K562 (cell line): ENCODE measurements at regions not wholly inside any gene's neighbourhood (a gene's known extent, or its start where the extent isn't known, plus 50 kb on each side); places are given as distances from the start of the nearest gene placed in this dataset.
A peak's percentile ranks its signal among the peaks of the same experiment; 100 is the strongest.

Experiments used
- ATAC-seq: fragments of 200-7000 bp; cut with Tn5 transposase; 3 replicates; pipeline ENCODE4 v1.9.1; 2020; ENCODE audit warnings: moderate library complexity
- BruUV-seq: library from RNA; stranded (reverse); fragments of 400-500 nt; replicated peaks from 2 replicates; lab custom pipeline; 2021; lab: Mats Ljungman, UMichigan
- CTCF ChIA-PET: fragments of 300-600 bp; formaldehyde crosslinking; extraction: SDS; loops from one replicate; lab custom pipeline; 2021; ENCODE audit warnings: low intra/inter-chr PET ratio; lab: Yijun Ruan, JAX
- POLR2A ChIA-PET: fragments of 300-600, 350-650 bp; sonication (Branson Sonifier 250); formaldehyde crosslinking; extraction: SDS; loops from one replicate; lab custom pipeline; 2021; ENCODE audit warnings: antibody characterized with exemption, inconsistent platforms; lab: Yijun Ruan, JAX
- DNase-seq, 4 experiments: peaks; one replicate each; pipeline versions ENCODE4 v3.0.0 to v3.0.0-alpha.2; 2011 to 2018; ENCODE audit warnings: low spot score in 3 of 4, mixed read lengths in 3 of 4; ENCODE audit errors: extremely low read depth in 1 of 4
- FAIRE-seq: peaks from 2 replicates; lab custom pipeline; 2011; peaks lifted over from hg19 to GRCh38; lab: Jason Lieb, UNC
- H2AFZ ChIP-seq: 2 replicates; pipeline ENCODE4 v1.6.0; 2011; ENCODE audit warnings: low read depth, low read length, control low read depth, inconsistent platforms
- H3K27ac ChIP-seq: fragments of 200-600 bp; 3 replicates; pipeline ENCODE4 v1.8.0; 2011; ENCODE audit warnings: low read depth, mild to moderate bottlenecking, control low read depth, inconsistent platforms, low read length, moderate library complexity, mixed read lengths; ENCODE audit errors: extremely low read depth
- H3K27me3 ChIP-seq, 2 experiments: fragments of 300-600 bp in 1 of 2; 2 replicates in 1 of 2; 3 replicates in 1 of 2; pipeline versions ENCODE4 v1.6.0 to v1.8.0; 2011; ENCODE audit warnings: inconsistent platforms in 2 of 2, low read length in 2 of 2, mild to moderate bottlenecking in 1 of 2, mixed read lengths in 1 of 2, moderate library complexity in 1 of 2; ENCODE audit not compliant: control insufficient read depth in 2 of 2, insufficient read depth in 2 of 2
- H3K36me3 ChIP-seq: fragments of 300-600 bp; 3 replicates; pipeline ENCODE4 v1.8.0; 2011; ENCODE audit warnings: mild to moderate bottlenecking, low read length, inconsistent platforms; ENCODE audit not compliant: control insufficient read depth, insufficient read depth
- H3K4me1 ChIP-seq, 2 experiments: fragments of 200-600 bp in 1 of 2; replicated peaks in 1 of 2; 2 replicates in 1 of 2; 3 replicates in 1 of 2; pipeline versions ENCODE4 v1.5.1 to v1.8.0; 2011; ENCODE audit warnings: inconsistent platforms in 2 of 2, low read length in 2 of 2, mild to moderate bottlenecking in 1 of 2, mixed read lengths in 1 of 2, moderate library complexity in 1 of 2; ENCODE audit not compliant: control insufficient read depth in 2 of 2, insufficient read depth in 2 of 2
- H3K4me2 ChIP-seq: 2 replicates; pipeline ENCODE4 v1.6.1; 2011; ENCODE audit warnings: low read length, control low read depth, inconsistent platforms, mixed read lengths; ENCODE audit not compliant: insufficient read depth
- H3K4me3 ChIP-seq: fragments of 200-600 bp; sonication (generic), shearing (Covaris generic); 2 replicates; pipeline ENCODE4 v1.5.1; 2016; ENCODE audit warnings: control low read depth, inconsistent platforms
- H3K79me2 ChIP-seq: fragments of 200-600 bp; 3 replicates; pipeline ENCODE4 v1.8.0; 2011; ENCODE audit warnings: low read length, inconsistent platforms; ENCODE audit not compliant: control insufficient read depth, insufficient read depth
- H3K9ac ChIP-seq, 2 experiments: 2 replicates each; pipeline versions ENCODE4 v1.6.0 to v1.6.1; 2011; ENCODE audit warnings: low read depth in 2 of 2, low read length in 2 of 2, control low read depth in 1 of 2, inconsistent platforms in 1 of 2, mild to moderate bottlenecking in 1 of 2, mixed read lengths in 1 of 2; ENCODE audit not compliant: insufficient read depth in 1 of 2
- H3K9me1 ChIP-seq: one replicate; pipeline ENCODE4 v1.6.0; 2011; ENCODE audit warnings: inconsistent platforms, mild to moderate bottlenecking, low read length, moderate library complexity; ENCODE audit not compliant: control insufficient read depth, insufficient read depth
- H3K9me3 ChIP-seq: replicated peaks from 2 replicates; pipeline ENCODE4 v1.5.1; 2011; ENCODE audit warnings: low read depth, low read length, inconsistent platforms; ENCODE audit not compliant: control insufficient read depth, insufficient read depth
- H4K20me1 ChIP-seq: replicated peaks from 2 replicates; pipeline ENCODE4 v1.6.1; 2011; ENCODE audit warnings: low read length, inconsistent platforms, mixed read lengths; ENCODE audit not compliant: control insufficient read depth, insufficient read depth
- ARNT ChIP-seq, 2 experiments: fragments of 450-650 bp; IDR thresholded peaks; 2 replicates each; pipeline ENCODE4 v1.6.1; 2016; ENCODE audit warnings: mild to moderate bottlenecking in 1 of 2
- CHD1 ChIP-seq: fragments of 200-600 bp; sonication (generic); IDR thresholded peaks from one replicate; pipeline ENCODE4 v1.6.1; 2012; ENCODE audit warnings: mild to moderate bottlenecking, moderate library complexity, low read length, inconsistent platforms
- KDM5B ChIP-seq: fragments of 200-600 bp; sonication (generic); IDR thresholded peaks from 2 replicates; pipeline ENCODE4 v1.6.1; 2012; ENCODE audit warnings: low read depth, mild to moderate bottlenecking, moderate library complexity, low read length, control low read depth, inconsistent platforms; ENCODE audit not compliant: insufficient replicate concordance
- NRF1 ChIP-seq, 2 experiments: fragments of 450-650 bp; IDR thresholded peaks in 1 of 2; conservative IDR thresholded peaks in 1 of 2; 2 replicates each; pipeline ENCODE4 v1.6.1; 2014; ENCODE audit warnings: mild to moderate bottlenecking in 2 of 2
- POLR2A ChIP-seq: fragments of 450-650 bp; conservative IDR thresholded peaks from 2 replicates; pipeline ENCODE4 v1.6.1; 2016
- TOE1 ChIP-seq, 2 experiments: fragments of 450-650 bp in 1 of 2; sonication (generic) in 1 of 2; formaldehyde crosslinking in 1 of 2; IDR thresholded peaks; 2 replicates each; pipeline versions ENCODE4 v1.7.1 to v1.8.0; 2016 to 2022; ENCODE audit warnings: borderline replicate concordance in 2 of 2, mild to moderate bottlenecking in 2 of 2, antibody characterized with exemption in 1 of 2, inconsistent platforms in 1 of 2, low read depth in 1 of 2, missing genetic modification reagents in 1 of 2, moderate library complexity in 1 of 2
- ZBTB1 ChIP-seq: sonication (generic); formaldehyde crosslinking; IDR thresholded peaks from 2 replicates; pipeline ENCODE4 v1.8.1; 2023; ENCODE audit warnings: missing genetic modification reagents, low read depth, mild to moderate bottlenecking, borderline replicate concordance
- ZNF175 ChIP-seq: fragments of 200-800 bp; sonication (Bioruptor generic); IDR thresholded peaks from 2 replicates; pipeline ENCODE4 v1.6.1; 2016; ENCODE audit warnings: low read depth, mild to moderate bottlenecking, missing genetic modification characterization, missing compliant biosample characterization
- WGBS: fragments of 100-300 bp; shearing (Covaris generic); methylation state at CpG from one replicate; pipeline ENCODE4 v1.1.6; 2016; ENCODE audit warnings: low coverage, mixed read lengths; ENCODE audit not compliant: insufficient coverage; ENCODE audit errors: missing lambda C conversion rate; 5-methylcytosine and 5-hydroxymethylcytosine counted together
- in situ Hi-C: fragments of 300-500 bp; cut with MboI; formaldehyde crosslinking; loops from 4 replicates; pipeline ENCODE4 v1.15.0; 2018; ENCODE audit warnings: inconsistent platforms, mixed read lengths
- intact Hi-C: fragments of 100-400 bp; cut with micrococcal nuclease; formaldehyde crosslinking; loops from 2 replicates; pipeline ENCODE4 v1.14.2; 2022
- TF ChIP-seq, protein P1 (sequence below): sonication (generic); IDR thresholded peaks from 2 replicates; pipeline ENCODE4 v1.6.1; 2016
- TF ChIP-seq, protein P2 (sequence below): sonication (generic); formaldehyde crosslinking; IDR thresholded peaks from 2 replicates; pipeline ENCODE4 v1.8.0; 2022; ENCODE audit warnings: mild to moderate bottlenecking, missing genetic modification reagents

- FAIRE-seq (no peak), DNase-seq (no peak), ATAC-seq (no peak)
- WGBS, result 28% methylated on average over 7 of the region's 7 CpGs
- Histone ChIP-seq H3K36me3 (no peaks in the 10 kb centered on the region), H3K27ac (no peak overlapping the region), H3K27me3 (peaks cover under 1 to 24% of the 10 kb centered on the region in 2 experiments; a peak in 2 of 5 replicates), H3K4me1 (peaks cover 10 to 26% of the 10 kb centered on the region in 2 experiments), H4K20me1 (no peaks in the 10 kb centered on the region), H3K9me1 (no peaks in the 10 kb centered on the region), H3K9me3 (no peaks in the 10 kb centered on the region), H3K4me2 (no peak overlapping the region), H3K9ac (no peak overlapping the region), H2AFZ (no peak overlapping the region), H3K4me3 (no peak overlapping the region), H3K79me2 (no peaks in the 10 kb centered on the region)
- POLR2A ChIA-PET, result interaction anchor here (0.6 to 1.3 kb wide), 3 partner anchors 10 to 27 kb away, joined by 3 to 5 read pairs (median 4); no protein-coding TSS in a partner anchor
- BruUV-seq, result no TSS peak
- TF ChIP-seq, protein P1, sequence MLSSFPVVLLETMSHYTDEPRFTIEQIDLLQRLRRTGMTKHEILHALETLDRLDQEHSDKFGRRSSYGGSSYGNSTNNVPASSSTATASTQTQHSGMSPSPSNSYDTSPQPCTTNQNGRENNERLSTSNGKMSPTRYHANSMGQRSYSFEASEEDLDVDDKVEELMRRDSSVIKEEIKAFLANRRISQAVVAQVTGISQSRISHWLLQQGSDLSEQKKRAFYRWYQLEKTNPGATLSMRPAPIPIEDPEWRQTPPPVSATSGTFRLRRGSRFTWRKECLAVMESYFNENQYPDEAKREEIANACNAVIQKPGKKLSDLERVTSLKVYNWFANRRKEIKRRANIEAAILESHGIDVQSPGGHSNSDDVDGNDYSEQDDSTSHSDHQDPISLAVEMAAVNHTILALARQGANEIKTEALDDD, result peak; percentile 29; the same call in 1 of the 2 replicates
- no peak for TF ChIP-seq NRF1 (conservative IDR thresholded peaks at IDR 0.05 in 1 of 2, IDR thresholded peaks at IDR 0.05 in 1 of 2)
- CTCF ChIA-PET, result no interaction called here
- in situ Hi-C loops, result no loop called here
- intact Hi-C loops, result no loop called here
Measured at GRCh38 chr3:197430502-197430901, 125.3 kb downstream of the BDH1 start.

DNA sequence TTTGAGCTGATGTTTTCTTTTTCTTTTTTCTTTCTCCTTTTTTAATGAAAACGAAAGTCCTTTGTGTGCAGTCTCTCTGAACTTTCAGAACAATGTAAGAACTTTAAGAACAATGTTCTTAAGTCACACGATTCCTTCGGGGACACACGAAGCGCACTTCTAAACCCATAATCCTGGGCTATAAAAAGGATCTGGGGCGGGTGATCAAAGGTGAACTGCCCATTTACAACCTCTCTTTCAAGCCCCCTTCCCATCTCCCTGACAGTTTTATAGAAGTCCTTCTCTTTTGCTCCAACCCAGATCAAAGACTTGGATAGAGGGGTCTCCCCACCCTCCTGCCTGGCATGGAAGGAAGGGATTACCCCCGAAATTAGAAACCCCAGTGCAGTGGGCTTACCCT lies 126.8 kb downstream of the BDH1 start:
- Histone ChIP-seq H3K9ac (no peak overlapping the region), H4K20me1 (no peaks in the 10 kb centered on the region), H3K79me2 (no peaks in the 10 kb centered on the region), H3K27ac (no peak overlapping the region), H3K4me2 (no peak overlapping the region), H3K9me3 (no peaks in the 10 kb centered on the region), H2AFZ (no peak overlapping the region), H3K9me1 (no peaks in the 10 kb centered on the region), H3K4me1 (peaks cover 9 to 26% of the 10 kb centered on the region in 2 experiments), H3K36me3 (no peaks in the 10 kb centered on the region), H3K4me3 (no peak overlapping the region), H3K27me3 (peaks cover 15 to 36% of the 10 kb centered on the region in 2 experiments)
- FAIRE-seq (no peak), DNase-seq (no peak), ATAC-seq (no peak)
- in situ Hi-C loops, result no loop called here
- intact Hi-C loops, result no loop called here
- ChIA-PET POLR2A (interaction anchor here (0.6 kb wide), 1 partner anchor 49 kb away, joined by 3 read pairs; no protein-coding TSS in a partner anchor), CTCF (no interaction called here)
- no TSS peak for BruUV-seq
- 55% methylated on average over 7 of the region's 7 CpGs for WGBS
- TF ChIP-seq TOE1 (IDR thresholded peaks at IDR 0.05; ENCODE audit: borderline replicate concordance) (no peak), TOE1 (CRISPR knock-in tag; IDR thresholded peaks at IDR 0.05; ENCODE audit: borderline replicate concordance, low read depth) (no peak), CHD1 (no peak), ZNF175 (CRISPR knock-in tag) (no peak), POLR2A (no peak), ZBTB1 (CRISPR knock-in tag) (no peak), KDM5B (no peak), ARNT (IDR thresholded peaks at IDR 0.05) (no peak)
- TF ChIP-seq, protein P2, sequence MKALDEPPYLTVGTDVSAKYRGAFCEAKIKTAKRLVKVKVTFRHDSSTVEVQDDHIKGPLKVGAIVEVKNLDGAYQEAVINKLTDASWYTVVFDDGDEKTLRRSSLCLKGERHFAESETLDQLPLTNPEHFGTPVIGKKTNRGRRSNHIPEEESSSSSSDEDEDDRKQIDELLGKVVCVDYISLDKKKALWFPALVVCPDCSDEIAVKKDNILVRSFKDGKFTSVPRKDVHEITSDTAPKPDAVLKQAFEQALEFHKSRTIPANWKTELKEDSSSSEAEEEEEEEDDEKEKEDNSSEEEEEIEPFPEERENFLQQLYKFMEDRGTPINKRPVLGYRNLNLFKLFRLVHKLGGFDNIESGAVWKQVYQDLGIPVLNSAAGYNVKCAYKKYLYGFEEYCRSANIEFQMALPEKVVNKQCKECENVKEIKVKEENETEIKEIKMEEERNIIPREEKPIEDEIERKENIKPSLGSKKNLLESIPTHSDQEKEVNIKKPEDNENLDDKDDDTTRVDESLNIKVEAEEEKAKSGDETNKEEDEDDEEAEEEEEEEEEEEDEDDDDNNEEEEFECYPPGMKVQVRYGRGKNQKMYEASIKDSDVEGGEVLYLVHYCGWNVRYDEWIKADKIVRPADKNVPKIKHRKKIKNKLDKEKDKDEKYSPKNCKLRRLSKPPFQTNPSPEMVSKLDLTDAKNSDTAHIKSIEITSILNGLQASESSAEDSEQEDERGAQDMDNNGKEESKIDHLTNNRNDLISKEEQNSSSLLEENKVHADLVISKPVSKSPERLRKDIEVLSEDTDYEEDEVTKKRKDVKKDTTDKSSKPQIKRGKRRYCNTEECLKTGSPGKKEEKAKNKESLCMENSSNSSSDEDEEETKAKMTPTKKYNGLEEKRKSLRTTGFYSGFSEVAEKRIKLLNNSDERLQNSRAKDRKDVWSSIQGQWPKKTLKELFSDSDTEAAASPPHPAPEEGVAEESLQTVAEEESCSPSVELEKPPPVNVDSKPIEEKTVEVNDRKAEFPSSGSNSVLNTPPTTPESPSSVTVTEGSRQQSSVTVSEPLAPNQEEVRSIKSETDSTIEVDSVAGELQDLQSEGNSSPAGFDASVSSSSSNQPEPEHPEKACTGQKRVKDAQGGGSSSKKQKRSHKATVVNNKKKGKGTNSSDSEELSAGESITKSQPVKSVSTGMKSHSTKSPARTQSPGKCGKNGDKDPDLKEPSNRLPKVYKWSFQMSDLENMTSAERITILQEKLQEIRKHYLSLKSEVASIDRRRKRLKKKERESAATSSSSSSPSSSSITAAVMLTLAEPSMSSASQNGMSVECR (CRISPR knock-in tag), result no peak
